ENCODE measurements at regions not wholly inside any gene's neighbourhood (a gene's known extent, or its start where the extent isn't known, plus 50 kb on each side); places are given as distances from the start of the nearest gene placed in this dataset.

GRCh38 chr5:158462349-158463114 is 603.6 kb upstream of the CLINT1 start:
- TF ChIP-seq EZH2phosphoT487 (IDR thresholded peaks at IDR 0.05; ENCODE audit: low read length): no peak
- TF ChIP-seq CTCF (IDR thresholded peaks at IDR 0.05; ENCODE audit: low read length): no peak

Measured in MM.1S (cell line).